ENCODE measurements at regions not wholly inside any gene's neighbourhood (a gene's known extent, or its start where the extent isn't known, plus 50 kb on each side); places are given as distances from the start of the nearest gene placed in this dataset.

DNA sequence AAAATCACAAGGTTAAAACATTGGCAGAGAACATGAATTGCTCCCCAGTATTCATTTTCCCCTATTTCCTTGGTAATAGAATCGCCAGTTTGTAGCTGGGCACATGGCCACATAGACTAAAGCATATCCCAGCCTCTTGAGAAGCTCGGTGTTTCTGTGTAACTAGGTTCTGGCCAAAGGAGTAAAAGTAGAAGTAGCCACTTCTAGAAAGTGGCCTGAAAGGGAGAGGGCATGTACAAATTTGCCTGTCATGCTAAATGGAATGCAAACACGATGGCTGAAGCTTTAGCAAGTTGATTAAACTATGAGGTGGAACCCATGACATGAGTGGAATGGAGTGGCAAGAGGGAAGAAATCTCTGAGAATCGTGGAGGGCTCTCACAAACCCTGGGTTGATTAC lies 173.7 kb upstream of the EGLN3 start:
- no peak for TF ChIP-seq ZNF274 (IDR thresholded peaks at IDR 0.05; ENCODE audit: low read depth, low read length)
- TF ChIP-seq YY1 (IDR thresholded peaks at IDR 0.05; ENCODE audit: insufficient read depth, insufficient read length), result no peak
- TF ChIP-seq SUZ12 (IDR thresholded peaks at IDR 0.05; ENCODE audit: extremely low read depth, insufficient read depth, insufficient read length), result no peak

Measured in NT2/D1 (cell line).